ENCODE measurements at regions not wholly inside any gene's neighbourhood (a gene's known extent, or its start where the extent isn't known, plus 50 kb on each side); places are given as distances from the start of the nearest gene placed in this dataset.
"Not testable (repeated sequence)": the region's sequence is repeated elsewhere in the genome, so short reads cannot be mapped to it uniquely, and the experiment has no call there.

DNA sequence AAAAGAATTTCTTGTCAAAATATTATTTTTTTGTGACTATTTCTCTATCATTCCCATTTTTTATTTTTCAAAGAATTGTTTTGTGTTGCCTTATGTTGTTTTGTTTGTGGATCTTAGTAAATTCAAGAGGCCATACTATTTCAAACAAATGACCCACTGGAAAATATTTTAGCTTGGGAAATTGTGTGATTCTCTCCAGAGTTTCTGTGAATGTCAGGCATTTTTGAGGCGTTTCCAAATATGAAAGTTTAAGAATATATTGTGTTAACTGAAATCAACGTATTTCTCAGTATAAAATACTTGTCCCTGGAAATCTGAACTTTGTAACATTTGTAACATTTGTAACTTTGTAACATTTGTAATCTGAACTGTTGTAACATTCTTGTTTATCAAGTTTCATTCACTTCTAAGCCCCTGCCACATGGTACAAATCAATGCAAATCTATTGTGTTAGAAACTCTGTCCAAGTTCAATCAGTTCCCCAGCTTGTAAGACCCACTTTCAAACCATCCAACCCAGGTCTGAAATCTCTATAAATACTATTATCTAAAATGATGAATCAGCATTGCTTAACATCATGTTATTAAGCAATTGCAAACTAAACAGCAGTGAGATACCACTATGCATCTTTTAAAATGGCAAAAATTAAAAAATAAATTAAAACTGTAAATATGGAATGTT is 465.4 kb upstream of the GRID2 start:
- DNase-seq (ENCODE audit: low read depth): no peak

DNA sequence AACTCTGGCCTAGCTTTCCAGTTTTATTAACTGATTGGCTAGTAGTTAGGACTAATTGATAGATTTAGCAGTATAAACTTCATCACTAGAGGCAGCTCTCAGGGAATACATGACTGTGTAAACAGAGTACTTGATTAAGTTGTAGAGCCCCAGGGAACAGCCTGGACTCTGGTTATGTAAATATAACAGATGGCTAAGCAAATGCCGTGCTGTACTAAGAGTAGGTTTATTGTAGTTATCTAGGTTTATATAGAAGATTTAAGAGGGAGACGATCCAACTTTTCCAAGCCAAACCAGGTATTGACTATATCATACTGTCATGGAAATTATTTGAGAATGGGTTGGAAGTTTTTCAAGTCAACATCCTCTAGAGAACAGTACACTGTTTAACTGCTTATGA is 463.4 kb upstream of the GRID2 start:
- no peak for DNase-seq (ENCODE audit: low read depth)

DNA sequence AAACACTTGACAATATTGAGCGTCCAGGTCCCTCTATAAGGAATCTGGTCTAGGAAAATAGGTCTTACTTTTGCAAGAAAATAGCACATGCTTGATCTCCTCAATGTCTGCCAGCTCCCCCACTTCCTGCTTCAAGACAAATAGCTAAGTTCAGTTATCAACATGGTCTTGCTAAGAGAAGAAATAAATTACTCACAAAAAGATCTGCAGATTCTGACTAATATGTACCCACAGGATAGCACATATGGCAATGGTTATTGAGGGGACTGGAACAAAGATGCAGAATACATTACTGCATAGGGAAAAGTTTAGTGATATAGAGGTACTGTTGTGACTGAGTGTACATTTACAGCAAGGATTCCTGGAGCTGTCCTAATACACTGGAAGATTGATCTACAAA is 457.5 kb upstream of the GRID2 start:
- DNase-seq (ENCODE audit: low read depth): no peak

DNA sequence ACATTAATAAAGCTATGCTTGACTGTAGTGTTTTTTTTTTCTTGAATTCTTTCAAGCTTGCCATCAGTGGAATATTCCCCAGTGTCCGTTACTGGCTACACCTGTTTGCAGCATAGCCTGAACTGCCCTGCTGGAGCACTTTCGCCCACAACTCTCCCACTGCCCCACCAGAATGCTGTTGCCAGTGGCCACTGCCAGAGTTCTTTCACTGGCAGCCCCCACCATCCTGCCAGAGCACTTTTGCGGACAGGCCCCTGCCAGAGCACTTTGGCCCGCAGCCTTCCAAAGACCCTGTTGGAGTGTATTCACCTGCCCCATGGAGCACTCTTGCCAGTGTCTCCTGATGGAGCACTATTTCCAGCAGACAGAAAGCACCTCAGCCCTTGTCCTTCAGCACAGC is 452.3 kb upstream of the GRID2 start:
- no peak for DNase-seq (ENCODE audit: low read depth)

DNA sequence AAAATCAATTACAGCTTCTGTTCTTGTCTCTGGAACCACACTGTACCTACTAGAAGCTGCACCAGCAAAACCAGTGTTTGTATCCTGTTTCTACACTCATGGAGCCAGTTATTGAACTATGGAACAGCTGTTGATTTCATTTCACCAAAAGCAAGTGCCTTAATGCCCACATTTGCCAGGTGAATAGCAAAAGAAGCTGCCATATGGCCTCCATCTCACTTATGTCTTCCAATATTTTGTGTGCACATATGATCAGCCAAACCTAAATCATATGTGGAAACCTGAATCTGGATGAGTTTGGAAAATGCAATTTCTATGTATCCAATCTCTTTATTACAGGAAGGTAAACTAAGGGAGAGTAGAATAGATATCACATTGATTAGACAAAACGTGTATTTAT is 415.8 kb upstream of the GRID2 start:
- no peak for DNase-seq (ENCODE audit: low read depth)

DNA sequence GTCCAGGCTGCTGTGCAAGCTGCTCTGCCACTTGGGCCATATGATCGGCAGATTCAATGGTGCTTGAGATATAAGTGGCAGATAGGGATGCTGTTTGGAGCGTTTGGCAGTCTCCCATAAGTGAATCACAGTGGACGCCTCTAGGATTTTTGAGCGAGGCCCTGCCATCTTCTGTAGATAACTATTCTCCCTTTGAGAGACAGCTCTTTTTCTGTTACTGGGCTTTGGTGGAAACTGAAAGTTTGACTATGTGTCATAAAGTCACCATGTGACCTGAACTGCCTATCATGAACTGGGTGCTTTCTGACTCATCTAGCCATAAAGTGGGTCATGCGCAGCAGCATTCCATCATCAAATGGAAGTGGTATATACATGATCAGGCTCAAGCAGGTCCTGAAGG is 412.5 kb upstream of the GRID2 start:
- DNase-seq (ENCODE audit: low read depth): not testable (repeated sequence)

DNA sequence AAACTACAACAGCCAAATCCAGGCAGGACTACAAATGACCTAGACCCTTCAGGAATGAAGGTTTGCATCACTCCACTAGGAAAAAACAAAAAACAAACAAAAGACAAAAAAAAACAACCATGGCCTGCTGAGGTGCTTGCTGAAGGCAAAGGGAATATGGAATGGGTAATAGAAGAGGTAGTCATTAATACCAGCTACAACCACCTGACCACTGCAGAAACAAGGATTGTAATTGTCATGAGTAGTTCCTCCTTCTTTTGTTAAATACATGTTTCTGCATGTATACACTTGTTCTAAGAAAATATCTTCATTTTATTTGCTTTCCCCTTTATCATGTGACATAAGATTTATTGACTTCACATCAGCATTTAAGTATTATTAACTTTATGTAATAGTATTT is 409.8 kb upstream of the GRID2 start:
- no peak for DNase-seq (ENCODE audit: low read depth)

DNA sequence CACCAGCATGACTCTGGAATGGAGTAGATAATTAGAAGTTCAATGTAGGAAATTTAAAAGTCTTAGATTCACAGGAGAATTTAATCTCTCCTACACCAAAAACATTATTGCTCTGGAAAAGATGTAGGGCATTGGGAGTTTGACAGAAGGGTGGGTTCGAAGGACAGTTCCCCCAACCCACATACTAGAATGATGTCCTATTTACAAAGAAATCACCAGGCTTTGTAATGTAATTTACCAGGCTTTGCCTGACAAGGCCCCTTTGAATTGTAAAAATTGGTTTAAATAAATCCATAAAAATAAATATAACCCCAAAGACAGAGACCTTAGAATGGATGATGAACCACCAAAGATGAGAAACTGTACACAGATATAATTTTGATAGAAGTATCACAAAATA is 399.2 kb upstream of the GRID2 start:
- DNase-seq (ENCODE audit: low read depth): no peak

DNA sequence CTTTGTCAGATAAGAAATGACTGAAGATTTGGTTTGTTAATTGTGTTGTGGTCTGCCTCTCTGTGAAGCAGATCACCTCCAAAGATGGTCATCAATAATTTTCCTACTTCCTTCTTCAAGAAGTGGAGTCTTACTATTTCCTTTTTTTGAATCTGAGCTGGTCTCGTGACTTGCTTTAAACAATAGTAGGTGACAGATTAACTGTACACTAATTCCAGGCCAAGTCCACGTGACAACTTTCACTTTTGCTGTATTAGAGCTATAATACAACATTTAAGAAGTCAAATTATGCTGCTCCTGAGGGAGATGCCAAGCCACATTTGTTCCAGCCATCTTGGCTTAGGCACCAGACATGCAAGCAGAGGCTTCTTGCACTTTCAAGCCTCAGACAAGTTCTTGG is 393.8 kb upstream of the GRID2 start:
- DNase-seq (ENCODE audit: low read depth): no peak

DNA sequence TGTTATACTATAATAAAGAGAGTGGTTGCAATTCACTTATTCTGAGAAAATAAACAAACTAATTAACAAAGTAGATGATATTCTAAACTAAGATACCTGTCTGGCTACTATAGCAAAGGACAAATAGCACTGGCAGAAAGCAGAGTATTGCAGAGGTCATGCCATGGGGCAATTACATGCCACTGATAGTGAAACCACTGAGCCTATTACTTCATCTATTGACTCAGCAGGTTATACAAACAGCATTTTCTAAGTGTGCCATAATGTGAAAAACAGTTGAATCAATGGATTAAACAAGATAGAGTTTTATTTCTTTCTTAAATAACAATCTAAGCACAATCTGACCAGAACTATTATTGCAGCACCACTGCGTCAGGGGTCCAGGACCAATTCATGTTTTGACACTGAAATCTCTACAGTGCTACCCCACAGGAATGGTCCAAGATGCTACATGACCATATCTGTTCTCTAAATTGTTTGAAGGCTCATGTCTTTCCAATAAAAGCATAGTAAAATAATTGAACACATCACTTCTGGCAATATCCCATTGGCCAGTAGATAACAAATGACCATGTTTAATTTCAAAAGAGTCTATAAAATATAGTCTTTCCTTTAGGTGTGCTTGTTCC is 389.5 kb upstream of the GRID2 start:
- DNase-seq (ENCODE audit: low read depth): no peak

DNA sequence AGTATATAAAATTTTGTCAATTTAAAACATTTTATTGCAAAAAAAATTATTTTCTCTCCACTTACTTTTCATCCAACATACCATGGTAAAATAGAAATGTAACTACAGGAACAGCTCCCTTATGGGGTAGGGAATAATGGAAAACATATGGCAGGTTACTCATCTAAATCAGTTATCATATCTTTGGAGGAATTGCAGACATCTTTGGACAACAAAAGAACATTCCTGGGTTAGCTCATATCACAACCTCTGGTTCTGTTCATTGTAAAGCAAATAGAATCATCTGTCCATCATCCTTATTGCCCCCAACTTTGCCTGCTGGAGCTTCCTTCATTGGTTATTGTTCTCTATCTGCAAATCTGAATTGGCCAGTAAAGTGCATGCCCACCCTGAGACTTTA is 387.5 kb upstream of the GRID2 start:
- DNase-seq (ENCODE audit: low read depth): no peak

DNA sequence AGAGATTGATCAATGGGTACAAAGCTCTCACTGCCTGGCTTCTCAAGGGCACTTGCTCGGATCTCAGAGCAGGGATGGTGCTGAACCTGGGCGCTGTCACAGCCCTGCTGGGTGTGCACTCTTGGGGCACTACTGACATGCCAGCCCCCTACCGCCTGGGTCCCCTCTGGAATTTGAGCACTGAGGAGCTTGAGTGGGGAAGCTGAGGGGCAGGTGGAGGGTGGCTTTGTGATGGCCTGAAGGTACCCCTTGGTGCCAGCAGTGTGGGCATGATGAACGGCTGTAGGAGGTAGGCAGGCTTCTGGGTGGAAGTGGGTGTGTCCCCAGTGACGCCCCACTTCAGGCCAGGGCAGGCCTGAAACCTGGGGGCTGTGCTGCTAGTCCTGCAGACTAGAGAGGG is 379.1 kb upstream of the GRID2 start:
- no peak for DNase-seq (ENCODE audit: low read depth)

DNA sequence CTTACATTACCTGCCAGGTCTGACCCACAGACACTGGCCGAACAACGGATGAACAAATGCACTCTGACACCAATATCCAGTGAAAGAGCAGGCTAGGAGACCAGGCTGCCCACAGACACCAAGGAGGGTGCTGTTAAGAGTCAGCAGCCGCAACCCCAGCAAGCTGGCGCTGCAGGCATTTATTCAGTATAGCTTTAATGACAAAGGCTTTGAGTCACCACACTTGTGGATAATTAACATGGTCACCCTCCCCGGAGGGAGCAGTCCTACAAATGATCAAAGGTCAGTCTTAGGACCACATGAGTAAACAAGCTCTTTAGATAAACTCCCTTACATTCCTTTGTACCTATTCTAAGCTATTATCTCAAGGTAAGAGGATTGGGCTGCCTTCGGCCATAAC is 368.5 kb upstream of the GRID2 start:
- no peak for DNase-seq (ENCODE audit: low read depth)

DNA sequence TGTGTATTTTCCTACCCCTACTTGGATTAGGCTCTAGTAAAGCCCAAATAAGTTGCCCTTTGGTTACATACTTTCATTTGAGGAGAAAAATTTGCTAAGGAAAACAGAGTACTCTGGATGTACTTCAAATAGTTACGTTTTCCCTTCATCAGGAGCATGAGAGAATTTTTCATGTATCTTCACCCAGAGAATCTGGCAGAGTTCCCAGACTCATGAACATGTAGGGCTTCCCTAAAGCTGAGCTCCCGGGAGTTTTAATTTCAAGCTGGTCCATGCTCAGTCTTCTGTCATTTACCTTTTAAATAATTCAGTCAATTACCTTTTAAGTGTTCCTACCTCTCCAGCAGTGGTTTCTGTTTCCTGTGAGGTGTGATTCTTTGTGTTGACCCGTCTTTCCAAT is 367.5 kb upstream of the GRID2 start:
- peak; percentile 19 for DNase-seq (ENCODE audit: low read depth)

DNA sequence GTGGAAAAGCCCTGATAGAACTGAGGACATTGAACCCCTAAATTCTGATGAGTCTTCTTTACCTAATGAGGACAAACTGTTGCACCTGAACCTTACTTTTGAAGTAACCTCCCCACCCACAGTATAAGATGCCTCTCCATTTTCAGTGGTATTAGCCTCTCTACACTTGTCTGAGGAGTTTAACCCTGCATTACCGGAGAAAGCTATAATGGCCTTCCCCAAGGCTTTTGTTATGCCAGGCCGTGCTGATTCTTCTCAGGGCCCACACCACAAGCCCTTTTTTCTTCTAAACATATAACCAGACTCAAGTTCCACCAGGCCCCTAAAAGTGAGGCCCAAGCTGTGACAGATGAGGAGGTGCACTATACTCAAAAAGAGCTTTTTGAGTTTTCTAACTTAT is 345.8 kb upstream of the GRID2 start:
- no peak for DNase-seq (ENCODE audit: low read depth)

DNA sequence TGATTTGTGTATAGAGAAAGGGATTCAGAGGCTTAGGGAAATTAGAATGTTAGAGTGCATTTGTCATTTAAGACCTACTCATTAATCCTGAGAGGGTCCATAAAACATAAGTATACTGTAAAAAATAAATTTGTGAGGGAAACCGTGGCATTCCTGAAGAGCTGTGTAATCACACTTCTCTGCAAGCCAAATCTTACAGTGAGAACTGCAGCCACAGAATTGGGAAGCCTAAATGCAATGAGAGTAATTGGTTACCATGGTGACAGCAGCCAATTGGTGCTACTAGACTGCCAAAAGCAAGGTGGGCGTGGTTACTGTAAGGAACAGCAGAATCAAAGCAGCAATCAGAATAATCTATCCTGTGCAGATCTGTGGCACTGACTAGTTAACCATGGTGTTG is 345.2 kb upstream of the GRID2 start:
- DNase-seq (ENCODE audit: low read depth): no peak

DNA sequence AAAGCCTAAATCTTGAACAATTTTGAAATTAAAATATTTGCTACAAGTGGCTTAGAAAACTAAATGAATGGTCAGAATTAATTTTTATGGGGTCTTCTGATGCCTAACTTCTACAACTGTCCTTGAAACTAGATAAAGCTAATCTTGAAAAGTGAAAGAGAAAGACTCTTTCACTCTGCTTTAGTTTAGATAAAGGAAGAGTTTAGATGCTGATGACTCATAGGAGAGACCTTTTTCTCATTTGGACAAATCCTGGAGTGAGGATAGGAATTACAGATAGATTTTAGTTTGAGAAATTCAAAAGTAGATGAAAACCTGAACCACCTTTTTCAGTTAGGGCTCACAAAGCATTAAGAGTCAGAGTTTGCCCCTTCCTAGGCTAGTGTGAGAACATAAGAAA is 342.3 kb upstream of the GRID2 start:
- DNase-seq (ENCODE audit: low read depth): no peak

DNA sequence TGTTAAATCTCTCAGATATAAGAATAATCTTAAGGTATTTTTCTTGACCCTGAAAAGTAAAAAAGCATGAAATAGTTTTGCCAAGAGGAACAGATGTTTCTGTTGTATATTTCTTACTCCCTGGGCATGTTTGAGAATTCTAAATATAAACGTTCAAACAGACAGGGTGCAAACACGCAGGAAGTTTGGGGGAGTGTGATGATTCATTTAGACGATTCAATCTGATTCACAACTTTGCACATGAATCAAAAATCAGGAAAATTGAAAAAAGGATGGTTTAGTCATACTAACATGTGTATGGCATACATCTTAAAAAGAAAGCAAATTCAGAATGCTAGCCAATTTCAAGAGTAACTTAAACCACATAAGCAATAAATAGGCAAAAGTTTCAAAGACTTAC is 340.3 kb upstream of the GRID2 start:
- DNase-seq (ENCODE audit: low read depth): peak; percentile 43

DNA sequence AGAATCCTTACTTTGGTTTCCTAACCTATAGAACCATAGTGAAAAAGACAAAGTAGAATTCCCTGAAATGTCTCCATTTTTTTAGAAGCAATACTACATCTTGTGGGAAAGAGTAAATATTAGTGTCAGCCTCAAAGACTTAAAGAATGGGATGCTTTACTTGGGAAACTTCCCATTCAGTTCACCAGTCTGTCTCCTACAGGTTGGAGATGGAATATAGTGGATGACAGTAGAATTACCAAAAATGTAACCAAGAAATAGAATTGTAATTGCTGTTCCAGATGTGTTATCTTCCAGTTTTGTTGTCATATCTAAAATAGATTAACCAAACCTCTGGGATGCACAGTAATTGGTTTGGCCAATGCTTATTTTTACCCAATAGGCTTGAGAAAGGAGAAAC is 338.6 kb upstream of the GRID2 start:
- no peak for DNase-seq (ENCODE audit: low read depth)

DNA sequence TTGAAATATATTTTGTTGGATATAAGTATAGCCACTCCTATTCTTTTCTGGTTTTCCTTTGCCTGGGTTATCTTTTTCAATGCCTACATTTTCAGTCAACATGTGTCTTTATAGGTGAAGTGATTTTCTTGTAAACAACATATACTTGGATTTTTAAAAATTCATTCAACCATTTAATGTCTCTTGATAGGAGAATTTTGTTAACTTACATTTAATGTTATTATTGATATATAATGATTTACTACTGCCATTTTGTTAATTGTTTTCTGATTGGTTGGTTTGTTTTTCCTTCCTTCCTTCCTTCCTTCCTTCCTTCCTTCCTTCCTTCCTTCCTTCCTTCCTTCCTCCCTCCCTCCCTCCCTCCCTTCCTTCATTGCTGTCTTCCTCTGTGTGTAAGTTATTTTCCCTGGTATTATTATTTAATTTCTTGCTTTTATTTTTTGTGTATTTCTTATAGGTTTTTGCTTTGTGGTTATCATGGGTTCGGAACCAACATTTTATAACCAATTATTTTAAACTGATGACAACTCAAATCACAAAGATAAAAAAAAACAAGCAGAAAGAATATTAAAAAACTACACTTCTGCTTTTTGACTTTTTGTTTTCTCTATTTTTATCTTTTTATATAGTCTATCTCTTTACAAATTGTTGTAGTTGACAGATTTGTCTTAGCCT is 330.1 kb upstream of the GRID2 start:
- no peak for DNase-seq (ENCODE audit: low read depth)

DNA sequence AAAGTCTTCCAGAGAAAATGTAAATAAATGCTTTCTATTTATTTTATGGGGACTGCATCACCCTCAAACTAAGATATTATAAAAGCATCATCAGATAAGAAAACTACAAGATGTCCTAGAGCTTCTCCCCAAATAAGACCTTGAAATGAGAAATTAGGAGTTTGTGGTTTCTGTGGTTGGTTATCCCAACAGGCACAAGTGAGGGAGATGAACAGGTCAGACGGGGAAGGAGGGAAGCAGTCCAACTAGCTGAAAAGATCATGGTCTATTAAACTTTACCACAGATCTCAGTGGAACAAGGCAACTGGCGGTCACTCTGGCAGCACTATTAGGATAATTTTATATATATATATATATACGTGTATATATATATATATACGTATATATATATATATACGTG is 319.3 kb upstream of the GRID2 start:
- DNase-seq (ENCODE audit: low read depth): no peak

DNA sequence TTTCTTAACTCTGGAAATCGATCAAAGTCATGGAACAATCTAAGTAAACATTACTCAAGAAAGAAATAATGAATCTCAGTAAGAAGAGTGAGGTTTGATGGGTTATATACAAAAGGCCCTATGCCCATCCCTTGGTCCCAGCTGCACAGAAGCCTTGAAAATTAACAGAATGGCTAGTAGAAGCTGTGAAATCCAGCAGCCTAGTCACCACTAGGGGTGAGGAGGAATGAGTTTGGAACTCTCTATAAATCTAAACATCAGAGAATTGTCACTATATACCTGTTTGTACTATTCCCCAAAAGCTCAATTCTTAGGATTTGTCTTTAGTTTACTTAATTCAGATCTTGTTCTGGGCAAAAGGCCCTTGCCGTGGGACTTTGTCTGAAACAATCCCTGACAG is 313.9 kb upstream of the GRID2 start:
- DNase-seq (ENCODE audit: low read depth): no peak

DNA sequence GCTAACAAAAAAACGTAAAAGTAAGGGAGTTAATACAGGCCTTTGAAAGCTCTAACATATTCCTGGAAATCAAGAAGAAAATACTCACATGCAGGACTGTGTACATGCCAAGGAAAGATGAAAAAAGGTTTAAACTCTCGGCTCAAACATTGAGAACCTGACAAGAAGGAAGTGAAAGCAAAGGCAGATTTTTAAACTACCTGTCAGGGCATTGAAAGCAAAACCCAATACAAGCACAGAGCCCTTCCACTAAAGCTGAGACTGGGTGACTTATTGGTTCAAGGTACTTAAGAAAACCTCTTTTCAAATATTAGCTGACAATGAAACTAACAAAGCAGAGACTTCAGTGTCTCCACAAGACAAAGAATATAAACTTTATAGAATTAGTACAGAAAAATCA is 313.0 kb upstream of the GRID2 start:
- DNase-seq (ENCODE audit: low read depth): no peak

DNA sequence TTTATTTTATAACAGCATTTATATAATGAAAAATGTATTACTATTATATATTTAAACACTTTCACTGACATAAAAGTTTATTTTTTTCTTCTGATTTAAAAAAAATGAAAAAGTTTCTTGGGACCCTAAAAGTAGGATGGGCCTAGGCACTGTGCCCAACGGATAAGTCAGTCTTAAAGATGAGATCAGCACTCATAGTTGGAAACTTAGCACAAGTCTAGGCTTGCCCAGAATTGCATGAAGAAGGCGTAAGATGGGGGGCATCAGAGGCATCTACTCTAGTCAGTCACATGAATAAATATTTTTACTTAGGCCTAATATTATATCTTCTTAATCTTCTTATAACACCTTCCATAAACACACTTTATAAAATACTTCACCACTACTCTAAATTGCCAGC is 306.7 kb upstream of the GRID2 start:
- no peak for DNase-seq (ENCODE audit: low read depth)

Data from non-pigmented ciliary epithelial cell (primary cell).